ENCODE measurements at regions not wholly inside any gene's neighbourhood (a gene's known extent, or its start where the extent isn't known, plus 50 kb on each side); places are given as distances from the start of the nearest gene placed in this dataset.

GRCh38 chr12:59093073-59093772, 172.9 kb upstream of the LRIG3 start:
- no peak for TF ChIP-seq CTCF (conservative IDR thresholded peaks at IDR 0.05; ENCODE audit: low read depth, low read length)
- TF ChIP-seq RFX5 (IDR thresholded peaks at IDR 0.05; ENCODE audit: low read depth, low read length): no peak
- no peak for TF ChIP-seq MAFK (IDR thresholded peaks at IDR 0.05; ENCODE audit: low read depth, low read length)
- no peak for TF ChIP-seq MXI1 (IDR thresholded peaks at IDR 0.05; ENCODE audit: borderline replicate concordance, low read depth, low read length)
- no peak for TF ChIP-seq MAZ (IDR thresholded peaks at IDR 0.05; ENCODE audit: borderline replicate concordance, low read depth, low read length)

All from IMR-90 (cell line).